GM21825 (cell line): ENCODE measurements at regions not wholly inside any gene's neighbourhood (a gene's known extent, or its start where the extent isn't known, plus 50 kb on each side); places are given as distances from the start of the nearest gene placed in this dataset.

Source experiments
- ATAC-seq: cut with Tn5 transposase; IDR thresholded peaks from one replicate; pipeline ENCODE4 v1.9.1; 2021; ENCODE audit warnings: mild to moderate bottlenecking, moderate library complexity; ENCODE audit not compliant: unreplicated experiment

- no peak for ATAC-seq
Measured at GRCh38 chr17:79377230-79377786, 233.5 kb downstream of the RBFOX3 start.

- no peak for ATAC-seq
Measured at GRCh38 chr17:79374807-79375206, 236.0 kb downstream of the RBFOX3 start.

- ATAC-seq: no peak
Measured at GRCh38 chr17:79374087-79374689, 236.7 kb downstream of the RBFOX3 start.

- no peak for ATAC-seq
Measured at GRCh38 chr17:79372470-79373238, 238.2 kb downstream of the RBFOX3 start.

- no peak for ATAC-seq
Measured at GRCh38 chr17:79371984-79372383, 238.9 kb downstream of the RBFOX3 start.

- ATAC-seq: no peak
Measured at GRCh38 chr17:79370594-79370993, 240.3 kb downstream of the RBFOX3 start.

- no peak for ATAC-seq
Measured at GRCh38 chr17:79370126-79370525, 240.7 kb downstream of the RBFOX3 start.

GRCh38 chr17:79369532-79369931 is 241.3 kb downstream of the RBFOX3 start:
- no peak for ATAC-seq

GRCh38 chr17:79369001-79369400 is 241.8 kb downstream of the RBFOX3 start:
- ATAC-seq: no peak

- ATAC-seq: no peak
Measured at GRCh38 chr17:79368521-79368920, 242.3 kb downstream of the RBFOX3 start.

- ATAC-seq: no peak
Measured at GRCh38 chr17:79366988-79367571, 243.8 kb downstream of the RBFOX3 start.

GRCh38 chr17:79365836-79366770 is 244.7 kb downstream of the RBFOX3 start:
- no peak for ATAC-seq

GRCh38 chr17:79365351-79365750 is 245.5 kb downstream of the RBFOX3 start:
- ATAC-seq: no peak

- no peak for ATAC-seq
Measured at GRCh38 chr17:79364315-79365094, 246.3 kb downstream of the RBFOX3 start.

- ATAC-seq: no peak
Measured at GRCh38 chr17:79363552-79364275, 247.1 kb downstream of the RBFOX3 start.

GRCh38 chr17:79362772-79363305 is 248.0 kb downstream of the RBFOX3 start:
- ATAC-seq: no peak

GRCh38 chr17:79361873-79362771 is 248.7 kb downstream of the RBFOX3 start:
- ATAC-seq: no peak

- ATAC-seq: no peak
Measured at GRCh38 chr17:79361221-79361734, 249.6 kb downstream of the RBFOX3 start.
